IPS-15b (cell line): ENCODE measurements at regions not wholly inside any gene's neighbourhood (a gene's known extent, or its start where the extent isn't known, plus 50 kb on each side); places are given as distances from the start of the nearest gene placed in this dataset.

ENCODE experiments used
- H3K27me3 ChIP-seq: one replicate; pipeline ENCODE4 v1.6.1; 2013; ENCODE audit warnings: low read length; ENCODE audit not compliant: control insufficient read depth, insufficient read depth
- H3K36me3 ChIP-seq: one replicate; pipeline ENCODE4 v1.6.1; 2013; ENCODE audit warnings: low read length; ENCODE audit not compliant: control insufficient read depth, insufficient read depth
- H3K4me1 ChIP-seq: one replicate; pipeline ENCODE4 v1.6.1; 2013; ENCODE audit warnings: mild to moderate bottlenecking, low read length; ENCODE audit not compliant: control insufficient read depth, insufficient read depth
- H3K4me3 ChIP-seq: one replicate; pipeline ENCODE4 v1.5.1; 2013; ENCODE audit warnings: low read depth, low read length
- H3K9ac ChIP-seq: one replicate; pipeline ENCODE4 v1.6.1; 2013; ENCODE audit warnings: low read depth, mild to moderate bottlenecking, low read length
- H3K9me3 ChIP-seq: one replicate; pipeline ENCODE4 v1.6.1; 2013; ENCODE audit warnings: mild to moderate bottlenecking, low read length; ENCODE audit not compliant: control insufficient read depth, insufficient read depth

GRCh38 chr22:49140911-49141665 lies 686.6 kb downstream of the BRD1 start:
- no peaks in the 10 kb centered on the region for H3K36me3 ChIP-seq
- H3K27me3 ChIP-seq = no peaks in the 10 kb centered on the region
- no peaks in the 10 kb centered on the region for H3K9me3 ChIP-seq
- H3K9ac ChIP-seq = no peak overlapping the region
- no peaks in the 10 kb centered on the region for H3K4me1 ChIP-seq
- H3K4me3 ChIP-seq = no peak overlapping the region

- no peak overlapping the region for H3K4me3 ChIP-seq
- H3K9ac ChIP-seq = no peak overlapping the region
- H3K36me3 ChIP-seq = no peaks in the 10 kb centered on the region
- no peaks in the 10 kb centered on the region for H3K4me1 ChIP-seq
- H3K9me3 ChIP-seq = no peaks in the 10 kb centered on the region
- H3K27me3 ChIP-seq = no peaks in the 10 kb centered on the region
These were observed 688.1 kb downstream of the BRD1 start for GRCh38 chr22:49139492-49140151.

GRCh38 chr22:49138250-49138790 lies 689.4 kb downstream of the BRD1 start:
- Histone ChIP-seq H3K36me3 (no peaks in the 10 kb centered on the region), H3K9me3 (no peaks in the 10 kb centered on the region), H3K4me3 (no peak overlapping the region), H3K27me3 (no peaks in the 10 kb centered on the region), H3K4me1 (no peaks in the 10 kb centered on the region), H3K9ac (no peak overlapping the region)

GRCh38 chr22:49137206-49137840 lies 690.4 kb downstream of the BRD1 start:
- no peak overlapping the region for H3K9ac ChIP-seq

GRCh38 chr22:49136816-49137180 lies 690.9 kb downstream of the BRD1 start:
- no peaks in the 10 kb centered on the region for H3K4me1 ChIP-seq
- no peaks in the 10 kb centered on the region for H3K27me3 ChIP-seq
- H3K9me3 ChIP-seq = no peaks in the 10 kb centered on the region
- H3K4me3 ChIP-seq = no peak overlapping the region
- H3K9ac ChIP-seq = no peak overlapping the region
- H3K36me3 ChIP-seq = no peaks in the 10 kb centered on the region

More at GRCh38 chr22:49137206-49137840, 690.4 kb downstream of the BRD1 start:
- no peaks in the 10 kb centered on the region for H3K36me3 ChIP-seq
- no peaks in the 10 kb centered on the region for H3K27me3 ChIP-seq
- no peak overlapping the region for H3K4me3 ChIP-seq
- H3K4me1 ChIP-seq = no peaks in the 10 kb centered on the region
- H3K9me3 ChIP-seq = no peaks in the 10 kb centered on the region

- no peaks in the 10 kb centered on the region for H3K36me3 ChIP-seq
- no peaks in the 10 kb centered on the region for H3K9me3 ChIP-seq
- no peaks in the 10 kb centered on the region for H3K4me1 ChIP-seq
- no peaks in the 10 kb centered on the region for H3K27me3 ChIP-seq
- H3K4me3 ChIP-seq = no peak overlapping the region
- no peak overlapping the region for H3K9ac ChIP-seq
These were observed 691.4 kb downstream of the BRD1 start for GRCh38 chr22:49136041-49136815.

GRCh38 chr22:49134076-49134475 lies 693.6 kb downstream of the BRD1 start:
- H3K4me3 ChIP-seq = no peak overlapping the region
- H3K9me3 ChIP-seq = no peaks in the 10 kb centered on the region
- H3K36me3 ChIP-seq = no peaks in the 10 kb centered on the region
- no peak overlapping the region for H3K9ac ChIP-seq
- no peaks in the 10 kb centered on the region for H3K27me3 ChIP-seq
- no peaks in the 10 kb centered on the region for H3K4me1 ChIP-seq

- no peaks in the 10 kb centered on the region for H3K27me3 ChIP-seq
- no peak overlapping the region for H3K4me3 ChIP-seq
- no peaks in the 10 kb centered on the region for H3K4me1 ChIP-seq
- H3K36me3 ChIP-seq = no peaks in the 10 kb centered on the region
- no peaks in the 10 kb centered on the region for H3K9me3 ChIP-seq
- no peak overlapping the region for H3K9ac ChIP-seq
These were observed 694.1 kb downstream of the BRD1 start for GRCh38 chr22:49133541-49133940.

- H3K4me3 ChIP-seq = no peak overlapping the region
- no peaks in the 10 kb centered on the region for H3K27me3 ChIP-seq
- H3K36me3 ChIP-seq = no peaks in the 10 kb centered on the region
- no peaks in the 10 kb centered on the region for H3K9me3 ChIP-seq
- no peaks in the 10 kb centered on the region for H3K4me1 ChIP-seq
- no peak overlapping the region for H3K9ac ChIP-seq
These were observed 695.7 kb downstream of the BRD1 start for GRCh38 chr22:49132009-49132408.

- H3K36me3 ChIP-seq = no peaks in the 10 kb centered on the region
- no peaks in the 10 kb centered on the region for H3K27me3 ChIP-seq
- no peak overlapping the region for H3K9ac ChIP-seq
- H3K4me1 ChIP-seq = no peaks in the 10 kb centered on the region
- H3K9me3 ChIP-seq = no peaks in the 10 kb centered on the region
- H3K4me3 ChIP-seq = no peak overlapping the region
These were observed 697.9 kb downstream of the BRD1 start for GRCh38 chr22:49129736-49130135.

GRCh38 chr22:49128874-49129273 lies 698.8 kb downstream of the BRD1 start:
- no peak overlapping the region for H3K4me3 ChIP-seq
- H3K9me3 ChIP-seq = no peaks in the 10 kb centered on the region
- no peaks in the 10 kb centered on the region for H3K4me1 ChIP-seq
- H3K36me3 ChIP-seq = no peaks in the 10 kb centered on the region
- H3K9ac ChIP-seq = no peak overlapping the region
- no peaks in the 10 kb centered on the region for H3K27me3 ChIP-seq
